Endodermal cell (in vitro differentiated cells): ENCODE measurements at regions not wholly inside any gene's neighbourhood (a gene's known extent, or its start where the extent isn't known, plus 50 kb on each side); places are given as distances from the start of the nearest gene placed in this dataset.

Experiments used
- DNase-seq: peaks from one replicate; pipeline ENCODE4 v3.0.0-alpha.2; 2017
- H3K27ac ChIP-seq: 2 replicates; pipeline ENCODE4 v1.5.1; 2013; ENCODE audit warnings: mild to moderate bottlenecking, low read depth, low read length, moderate library complexity
- H3K27me3 ChIP-seq: 2 replicates; pipeline ENCODE4 v1.6.1; 2013; ENCODE audit warnings: mild to moderate bottlenecking, low read length, moderate library complexity; ENCODE audit not compliant: insufficient read depth, control insufficient read depth, poor library complexity, severe bottlenecking
- H3K36me3 ChIP-seq: 2 replicates; pipeline ENCODE4 v1.7.0; 2013; ENCODE audit warnings: mild to moderate bottlenecking, low read length, moderate library complexity; ENCODE audit not compliant: control insufficient read depth, insufficient read depth
- H3K4me1 ChIP-seq: one replicate; pipeline ENCODE4 v1.7.0; 2013; ENCODE audit warnings: low read length; ENCODE audit not compliant: control insufficient read depth, insufficient read depth
- H3K4me3 ChIP-seq: 2 replicates; pipeline ENCODE4 v1.5.1; 2013; ENCODE audit warnings: mild to moderate bottlenecking, low read length, moderate library complexity
- H3K9ac ChIP-seq: 2 replicates; pipeline ENCODE4 v1.6.1; 2013; ENCODE audit warnings: mild to moderate bottlenecking, low read length, moderate library complexity; ENCODE audit not compliant: poor library complexity, severe bottlenecking; ENCODE audit errors: extremely low read depth
- H3K9me3 ChIP-seq: 2 replicates; pipeline ENCODE4 v1.6.1; 2013; ENCODE audit warnings: mild to moderate bottlenecking, low read length, moderate library complexity; ENCODE audit not compliant: control insufficient read depth
- H3K27ac Mint-ChIP-seq: 2 replicates; pipeline ENCODE4 v1.8.0; 2020; ENCODE audit warnings: mixed read lengths
- H3K27me3 Mint-ChIP-seq: 2 replicates; pipeline ENCODE4 v1.8.0; 2021; ENCODE audit warnings: mild to moderate bottlenecking, mixed read lengths; ENCODE audit not compliant: insufficient read depth
- H3K36me3 Mint-ChIP-seq: 2 replicates; pipeline ENCODE4 v1.8.0; 2020; ENCODE audit warnings: low read depth, mixed read lengths
- H3K4me1 Mint-ChIP-seq: 2 replicates; pipeline ENCODE4 v1.8.0; 2020; ENCODE audit warnings: mixed read lengths
- H3K4me3 Mint-ChIP-seq: 2 replicates; pipeline ENCODE4 v1.8.0; 2020; ENCODE audit warnings: mild to moderate bottlenecking, moderate library complexity, mixed read lengths
- H3K9me3 Mint-ChIP-seq: 2 replicates; pipeline ENCODE4 v1.8.0; 2020; ENCODE audit warnings: mild to moderate bottlenecking, mixed read lengths
- CTCF ChIP-seq: fragments of 200-600 bp; sonication (generic); conservative IDR thresholded peaks from 2 replicates; pipeline ENCODE4 v1.5.0; 2021; ENCODE audit warnings: antibody characterized with exemption, mild to moderate bottlenecking
- WGBS, 2 experiments: methylation state at CpG; one replicate each; pipeline versions ENCODE4 v1.1.5 to v1.1.7; 2013; ENCODE audit warnings: missing lambda C conversion rate in 2 of 2, mixed read lengths in 1 of 2; ENCODE audit not compliant: insufficient coverage in 1 of 2, insufficient read length in 1 of 2; 5-methylcytosine and 5-hydroxymethylcytosine counted together

DNA sequence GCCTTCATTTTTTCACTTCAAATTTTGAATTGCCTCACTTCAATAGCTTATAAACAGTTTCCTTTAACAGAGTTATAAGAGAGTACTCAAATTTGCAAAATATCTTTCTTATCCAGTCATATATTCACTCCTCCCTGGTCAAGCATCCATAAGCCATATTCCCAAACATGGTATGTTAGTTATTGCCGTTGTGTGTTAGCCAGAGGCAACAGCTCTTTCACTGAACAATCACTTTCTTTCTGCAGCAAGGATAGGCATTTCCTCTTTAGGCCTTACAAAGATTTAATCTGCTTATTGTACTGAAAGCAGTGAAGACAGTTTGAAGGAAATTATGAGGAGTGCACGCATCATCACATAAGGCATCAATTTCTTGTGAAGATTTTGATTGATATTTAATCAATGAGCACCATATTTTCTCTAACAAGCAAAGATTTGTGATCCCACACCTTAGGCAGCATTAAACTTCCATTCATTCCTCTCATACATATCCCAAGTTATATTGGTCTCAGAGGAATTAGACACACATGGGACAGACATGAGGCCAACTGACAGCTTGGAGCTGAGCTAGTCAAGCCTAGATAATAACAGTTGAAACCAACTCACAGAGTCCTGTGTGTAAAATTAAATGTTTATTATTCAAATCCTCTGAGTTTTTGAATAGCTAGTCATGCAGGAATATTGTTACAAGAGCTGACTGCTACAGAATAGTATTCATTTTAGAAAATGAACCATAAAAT is 80.0 kb upstream of the EPHA6 start:
- Histone ChIP-seq H3K9ac (no peak overlapping the region), H3K27me3 (no peaks in the 10 kb centered on the region), H3K4me1 (no peaks in the 10 kb centered on the region), H3K27ac (no peak overlapping the region), H3K9me3 (no peaks in the 10 kb centered on the region), H3K4me3 (no peak overlapping the region), H3K36me3 (no peaks in the 10 kb centered on the region)
- no peak overlapping the region for H3K4me3 Mint-ChIP-seq
- peaks cover 4% of the 10 kb centered on the region for H3K9me3 Mint-ChIP-seq
- no peak for TF ChIP-seq CTCF
- H3K27ac Mint-ChIP-seq = no peak overlapping the region
- no peaks in the 10 kb centered on the region for H3K36me3 Mint-ChIP-seq
- H3K4me1 Mint-ChIP-seq = peaks cover 2% of the 10 kb centered on the region
- DNase-seq = no peak
- 95% methylated on average over 2 of the region's 2 CpGs; no CpG with 5 or more reads in 1 of the 2 experiments for WGBS, 2 experiments
- H3K27me3 Mint-ChIP-seq = no peaks in the 10 kb centered on the region

DNA sequence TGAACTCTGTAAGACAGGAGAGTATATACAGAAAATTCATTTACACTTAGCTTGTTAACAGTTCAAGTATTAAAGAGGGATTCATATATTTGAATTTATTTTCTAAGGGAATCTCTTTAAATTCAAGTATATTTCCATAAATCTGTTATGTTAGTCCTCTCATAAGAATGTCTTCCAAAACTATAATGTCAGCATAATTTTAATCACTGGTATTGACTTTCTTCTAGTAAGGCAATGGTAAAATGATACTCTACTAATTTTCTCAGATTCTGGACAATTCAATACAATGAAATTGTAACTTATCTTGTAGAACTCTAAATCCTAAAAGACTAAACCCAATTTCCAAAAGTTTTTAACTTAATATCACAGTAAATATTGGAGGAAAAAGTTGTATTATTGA is 66.3 kb upstream of the EPHA6 start:
- no peaks in the 10 kb centered on the region for H3K36me3 ChIP-seq
- Mint-ChIP-seq H3K27me3 (peaks cover 1% of the 10 kb centered on the region), H3K27ac (no peak overlapping the region), H3K9me3 (no peaks in the 10 kb centered on the region), H3K36me3 (no peaks in the 10 kb centered on the region), H3K4me3 (no peak overlapping the region), H3K4me1 (no peaks in the 10 kb centered on the region)
- H3K4me3 ChIP-seq = no peak overlapping the region
- no peak for TF ChIP-seq CTCF
- no peak for DNase-seq
- H3K9me3 ChIP-seq = no peaks in the 10 kb centered on the region
- no peak overlapping the region for H3K27ac ChIP-seq
- H3K9ac ChIP-seq = no peak overlapping the region
- no peaks in the 10 kb centered on the region for H3K4me1 ChIP-seq
- H3K27me3 ChIP-seq = no peaks in the 10 kb centered on the region

GRCh38 chr3:96750094-96750767 is 64.2 kb upstream of the EPHA6 start:
- Histone ChIP-seq H3K27me3 (peaks cover 20% of the 10 kb centered on the region), H3K36me3 (no peaks in the 10 kb centered on the region), H3K9me3 (no peaks in the 10 kb centered on the region), H3K9ac (no peak overlapping the region), H3K4me3 (no peak overlapping the region), H3K4me1 (no peaks in the 10 kb centered on the region), H3K27ac (no peak overlapping the region)
- TF ChIP-seq CTCF = no peak
- H3K9me3 Mint-ChIP-seq = no peaks in the 10 kb centered on the region
- peaks cover 10% of the 10 kb centered on the region for H3K27me3 Mint-ChIP-seq
- no peaks in the 10 kb centered on the region for H3K36me3 Mint-ChIP-seq
- no peak for DNase-seq
- H3K4me1 Mint-ChIP-seq = no peaks in the 10 kb centered on the region
- H3K27ac Mint-ChIP-seq = no peak overlapping the region
- 93 to 100% methylated on average over 1 to 2 of the region's 2 CpGs for WGBS, 2 experiments
- no peak overlapping the region for H3K4me3 Mint-ChIP-seq
